SK-N-SH (cell line): ENCODE measurements at regions not wholly inside any gene's neighbourhood (a gene's known extent, or its start where the extent isn't known, plus 50 kb on each side); places are given as distances from the start of the nearest gene placed in this dataset.

Experiments used
- CTCF ChIA-PET: fragments of 300-600, 350-600 bp; formaldehyde crosslinking; extraction: SDS; loops from one replicate; lab custom pipeline; 2021; lab: Yijun Ruan, JAX
- POLR2A ChIA-PET: fragments of 350-600 bp; sonication (Branson Sonifier 250); formaldehyde crosslinking; extraction: SDS; loops from one replicate; lab custom pipeline; 2020; ENCODE audit warnings: antibody characterized with exemption, inconsistent platforms; lab: Yijun Ruan, JAX
- DNase-seq: peaks from one replicate; pipeline ENCODE4 v3.0.0; 2012
- H2AFZ ChIP-seq: fragments of 200-600 bp; sonication (generic); 2 replicates; pipeline ENCODE4 v1.8.1; 2016; ENCODE audit warnings: antibody characterized with exemption, mild to moderate bottlenecking, low read depth
- H3F3A ChIP-seq: fragments of 200-600 bp; sonication (generic); replicated peaks from 2 replicates; pipeline ENCODE3; 2016; ENCODE audit warnings: antibody characterized with exemption, mild to moderate bottlenecking; ENCODE audit not compliant: insufficient read depth
- H3K27ac ChIP-seq, 2 experiments: fragments of 200-500 bp in 1 of 2; fragments of 200-600 bp in 1 of 2; sonication (Bioruptor generic) in 1 of 2; sonication (generic), shearing (Covaris generic) in 1 of 2; 2 replicates each; pipeline versions ENCODE4 v1.5.1 to v1.6.1; 2014 to 2016; ENCODE audit warnings: low read depth in 2 of 2, inconsistent platforms in 1 of 2, low read length in 1 of 2, mild to moderate bottlenecking in 1 of 2, mixed read lengths in 1 of 2
- H3K27me3 ChIP-seq: fragments of 200-600 bp; sonication (generic), shearing (Covaris generic); 2 replicates; pipeline ENCODE4 v1.6.1; 2016; ENCODE audit warnings: mixed run types; ENCODE audit not compliant: insufficient read depth
- H3K36me3 ChIP-seq, 2 experiments: fragments of 200-500 bp in 1 of 2; fragments of 200-600 bp in 1 of 2; sonication (Bioruptor generic) in 1 of 2; sonication (generic) in 1 of 2; replicated peaks in 1 of 2; 2 replicates each; pipeline versions ENCODE3 to v1.5.1; 2014 to 2016; ENCODE audit warnings: low read length in 1 of 2, mild to moderate bottlenecking in 1 of 2; ENCODE audit not compliant: insufficient read depth in 2 of 2, control insufficient read depth in 1 of 2
- H3K4me1 ChIP-seq, 2 experiments: fragments of 200-500 bp in 1 of 2; fragments of 200-600 bp in 1 of 2; sonication (Bioruptor generic) in 1 of 2; sonication (generic), shearing (Covaris generic) in 1 of 2; 2 replicates each; pipeline versions ENCODE4 v1.5.1 to v1.6.1; 2014 to 2016; ENCODE audit warnings: low read depth in 1 of 2, low read length in 1 of 2, mixed run types in 1 of 2; ENCODE audit not compliant: insufficient read depth in 2 of 2, control insufficient read depth in 1 of 2
- H3K4me2 ChIP-seq: fragments of 200-600 bp; sonication (generic), shearing (Covaris generic); 2 replicates; pipeline ENCODE4 v1.6.1; 2017; ENCODE audit warnings: mixed run types
- H3K4me3 ChIP-seq, 2 experiments: fragments of 200-500 bp in 1 of 2; fragments of 200-600 bp in 1 of 2; sonication (Bioruptor generic) in 1 of 2; sonication (generic), shearing (Covaris generic) in 1 of 2; 2 replicates each; pipeline versions ENCODE4 v1.5.1 to v1.8.1; 2014 to 2016; ENCODE audit warnings: low read depth in 2 of 2, inconsistent platforms in 1 of 2, low read length in 1 of 2, mild to moderate bottlenecking in 1 of 2, mixed read lengths in 1 of 2, moderate library complexity in 1 of 2
- H3K79me2 ChIP-seq: fragments of 200-600 bp; sonication (generic); 2 replicates; pipeline ENCODE4 v1.8.1; 2017; ENCODE audit warnings: mild to moderate bottlenecking; ENCODE audit not compliant: insufficient read depth
- H3K9ac ChIP-seq: fragments of 200-600 bp; sonication (generic); 2 replicates; pipeline ENCODE4 v1.6.1; 2017; ENCODE audit warnings: mixed run types
- H3K9me2 ChIP-seq: fragments of 200-600 bp; sonication (generic); 2 replicates; pipeline ENCODE4 v1.6.1; 2017; ENCODE audit warnings: mixed run types
- H3K9me3 ChIP-seq: fragments of 200-600 bp; sonication (generic); 2 replicates; pipeline ENCODE4 v1.6.1; 2017; ENCODE audit warnings: mixed run types, mild to moderate bottlenecking, moderate library complexity
- H4K20me1 ChIP-seq: fragments of 200-600 bp; sonication (generic); 2 replicates; pipeline ENCODE4 v1.6.1; 2017; ENCODE audit warnings: mild to moderate bottlenecking, mixed run types; ENCODE audit not compliant: insufficient read depth
- ELF1 ChIP-seq: IDR thresholded peaks from 2 replicates; pipeline ENCODE4 v1.4.0; 2012
- EP300 ChIP-seq, 2 experiments: IDR thresholded peaks; 2 replicates each; pipeline versions ENCODE4 v1.4.0 to v1.6.1; 2012; ENCODE audit warnings: borderline replicate concordance in 1 of 2, low read depth in 1 of 2, low read length in 1 of 2
- FOSL2 ChIP-seq: IDR thresholded peaks from 2 replicates; pipeline ENCODE4 v1.4.0; 2012; ENCODE audit warnings: low read depth, mild to moderate bottlenecking, moderate library complexity, borderline replicate concordance
- FOXJ3 ChIP-seq: sonication (generic); formaldehyde crosslinking; IDR thresholded peaks from 2 replicates; pipeline ENCODE4 v1.5.1; 2020; ENCODE audit warnings: mild to moderate bottlenecking, missing genetic modification reagents
- GABPA ChIP-seq: IDR thresholded peaks from 2 replicates; pipeline ENCODE4 v1.4.0; 2012; ENCODE audit warnings: low read depth, mild to moderate bottlenecking
- GATA2 ChIP-seq: sonication (generic); formaldehyde crosslinking; IDR thresholded peaks from 2 replicates; pipeline ENCODE4 v1.5.0; 2020; ENCODE audit warnings: mild to moderate bottlenecking, missing genetic modification reagents
- MXI1 ChIP-seq: IDR thresholded peaks from 2 replicates; pipeline ENCODE4 v1.6.1; 2012; ENCODE audit warnings: mild to moderate bottlenecking, low read depth, low read length, improper control_type of control experiment
- POLR2AphosphoS5 ChIP-seq: IDR thresholded peaks from 2 replicates; pipeline ENCODE4 v1.6.1; 2012; ENCODE audit warnings: low read depth, low read length
- RCOR1 ChIP-seq: fragments of 150-350 bp; IDR thresholded peaks from 2 replicates; pipeline ENCODE4 v1.6.1; 2017; ENCODE audit warnings: antibody characterized with exemption, low read length
- RXRA ChIP-seq: IDR thresholded peaks from 2 replicates; pipeline ENCODE4 v1.4.0; 2012; ENCODE audit warnings: low read depth, mild to moderate bottlenecking, borderline replicate concordance
- SIN3A ChIP-seq: IDR thresholded peaks from 2 replicates; pipeline ENCODE4 v1.6.1; 2012; ENCODE audit warnings: low read depth, mild to moderate bottlenecking, low read length, moderate library complexity, borderline replicate concordance
- SMC3 ChIP-seq: IDR thresholded peaks from 2 replicates; pipeline ENCODE4 v1.6.1; 2012; ENCODE audit warnings: low read depth, low read length, improper control_type of control experiment
- TAF1 ChIP-seq: IDR thresholded peaks from 2 replicates; pipeline ENCODE4 v1.6.1; 2012; ENCODE audit warnings: low read depth, mild to moderate bottlenecking, low read length, moderate library complexity, borderline replicate concordance
- TEAD4 ChIP-seq: IDR thresholded peaks from 2 replicates; pipeline ENCODE4 v1.4.0; 2012; ENCODE audit warnings: mild to moderate bottlenecking, borderline replicate concordance; ENCODE audit not compliant: insufficient read depth
- WGBS: methylation state at CpG from one replicate; pipeline ENCODE4 v1.1.6; 2017; ENCODE audit warnings: low lambda C conversion rate; 5-methylcytosine and 5-hydroxymethylcytosine counted together
- TF ChIP-seq, protein P1 (sequence below): IDR thresholded peaks from 2 replicates; pipeline ENCODE4; 2012
- TF ChIP-seq, protein P2 (sequence below): IDR thresholded peaks from 2 replicates; pipeline ENCODE4 v1.4.0; 2012; ENCODE audit warnings: low read depth, borderline replicate concordance

DNA sequence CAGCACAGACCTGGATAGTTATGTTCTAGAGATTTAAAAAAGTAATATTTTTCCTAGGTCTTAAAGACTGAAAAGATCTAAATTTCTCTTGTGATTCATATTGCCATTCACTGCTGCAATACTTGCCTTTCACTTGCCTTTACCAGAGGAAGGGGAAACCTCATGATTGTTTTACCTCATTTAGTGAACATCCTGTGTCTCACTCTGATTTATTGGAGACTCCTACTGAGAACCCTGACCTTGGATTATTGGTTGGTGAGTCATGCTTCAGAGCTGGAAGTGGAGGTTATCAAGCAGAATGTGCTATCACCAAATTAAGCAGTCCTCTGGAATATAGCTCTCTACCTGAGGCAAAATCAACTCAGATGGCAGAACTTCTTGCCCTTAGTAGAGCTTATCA, 500.5 kb downstream of the TSN start:
- H3K4me2 ChIP-seq = no peak overlapping the region
- no peaks in the 10 kb centered on the region for H3K9me2 ChIP-seq
- H3K4me3 ChIP-seq = no peak overlapping the region
- no peak overlapping the region for H3K27ac ChIP-seq
- no peaks in the 10 kb centered on the region for H3F3A ChIP-seq
- DNase-seq = no peak
- H3K9me3 ChIP-seq = no peaks in the 10 kb centered on the region; the same call in 1 of the 2 replicates
- H3K9ac ChIP-seq = no peak overlapping the region
- no peaks in the 10 kb centered on the region for H3K4me1 ChIP-seq
- H3K27me3 ChIP-seq = no peaks in the 10 kb centered on the region
- H3K36me3 ChIP-seq = no peaks in the 10 kb centered on the region
- no peaks in the 10 kb centered on the region for H3K79me2 ChIP-seq
- no peaks in the 10 kb centered on the region for H4K20me1 ChIP-seq
- ChIA-PET CTCF (interaction anchor here (1.0 to 1.4 kb wide), 2 partner anchors 11 to 19 kb away, joined by 3 read pairs; no protein-coding TSS in a partner anchor), POLR2A (no interaction called here)
- H2AFZ ChIP-seq = no peak overlapping the region
- TF ChIP-seq EP300 (IDR thresholded peaks at IDR 0.05; ENCODE audit: borderline replicate concordance in 1 of 2, low read depth in 1 of 2, low read length in 1 of 2) (no peak), SIN3A (no peak), SMC3 (no peak), TEAD4 (no peak), GATA2 (CRISPR knock-in tag) (no peak), RXRA (no peak), GABPA (no peak)

DNA sequence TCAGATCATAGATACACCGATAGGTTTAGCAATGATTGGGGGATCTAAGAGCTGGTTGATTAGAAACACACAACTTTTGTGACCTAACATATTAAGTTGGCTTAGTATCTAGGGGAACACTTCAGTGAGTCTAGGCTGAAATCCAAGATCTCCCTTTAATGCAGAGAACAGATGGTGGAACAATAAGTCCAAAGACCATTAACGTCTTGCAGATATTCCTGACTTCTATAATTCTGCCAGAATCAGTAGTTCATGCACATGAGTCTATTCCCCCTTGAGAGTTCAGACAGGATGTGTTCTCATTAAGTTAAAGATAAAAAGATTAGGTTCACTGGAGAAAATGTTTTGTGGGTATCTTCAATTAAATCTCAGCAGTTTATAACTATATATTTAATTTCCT, 506.5 kb downstream of the TSN start:
- Histone ChIP-seq H3F3A (no peaks in the 10 kb centered on the region), H3K4me2 (no peak overlapping the region), H3K9ac (no peak overlapping the region), H3K27ac (no peak overlapping the region), H3K4me1 (no peaks in the 10 kb centered on the region; a peak in 1 of 4 replicates)
- CTCF ChIA-PET = no interaction called here
- DNase-seq = no peak
- TF ChIP-seq FOXJ3 (CRISPR knock-in tag) (no peak), ELF1 (no peak), TAF1 (no peak), MXI1 (no peak), FOSL2 (no peak), RCOR1 (no peak), POLR2AphosphoS5 (no peak)
- TF ChIP-seq, protein P1, sequence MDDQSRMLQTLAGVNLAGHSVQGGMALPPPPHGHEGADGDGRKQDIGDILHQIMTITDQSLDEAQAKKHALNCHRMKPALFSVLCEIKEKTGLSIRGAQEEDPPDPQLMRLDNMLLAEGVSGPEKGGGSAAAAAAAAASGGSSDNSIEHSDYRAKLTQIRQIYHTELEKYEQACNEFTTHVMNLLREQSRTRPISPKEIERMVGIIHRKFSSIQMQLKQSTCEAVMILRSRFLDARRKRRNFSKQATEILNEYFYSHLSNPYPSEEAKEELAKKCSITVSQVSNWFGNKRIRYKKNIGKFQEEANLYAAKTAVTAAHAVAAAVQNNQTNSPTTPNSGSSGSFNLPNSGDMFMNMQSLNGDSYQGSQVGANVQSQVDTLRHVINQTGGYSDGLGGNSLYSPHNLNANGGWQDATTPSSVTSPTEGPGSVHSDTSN = no peak
- TF ChIP-seq, protein P2, sequence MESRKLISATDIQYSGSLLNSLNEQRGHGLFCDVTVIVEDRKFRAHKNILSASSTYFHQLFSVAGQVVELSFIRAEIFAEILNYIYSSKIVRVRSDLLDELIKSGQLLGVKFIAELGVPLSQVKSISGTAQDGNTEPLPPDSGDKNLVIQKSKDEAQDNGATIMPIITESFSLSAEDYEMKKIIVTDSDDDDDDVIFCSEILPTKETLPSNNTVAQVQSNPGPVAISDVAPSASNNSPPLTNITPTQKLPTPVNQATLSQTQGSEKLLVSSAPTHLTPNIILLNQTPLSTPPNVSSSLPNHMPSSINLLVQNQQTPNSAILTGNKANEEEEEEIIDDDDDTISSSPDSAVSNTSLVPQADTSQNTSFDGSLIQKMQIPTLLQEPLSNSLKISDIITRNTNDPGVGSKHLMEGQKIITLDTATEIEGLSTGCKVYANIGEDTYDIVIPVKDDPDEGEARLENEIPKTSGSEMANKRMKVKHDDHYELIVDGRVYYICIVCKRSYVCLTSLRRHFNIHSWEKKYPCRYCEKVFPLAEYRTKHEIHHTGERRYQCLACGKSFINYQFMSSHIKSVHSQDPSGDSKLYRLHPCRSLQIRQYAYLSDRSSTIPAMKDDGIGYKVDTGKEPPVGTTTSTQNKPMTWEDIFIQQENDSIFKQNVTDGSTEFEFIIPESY = no peak
- TF ChIP-seq, all 33 proteins: peak for 0
- Histone ChIP-seq H3K79me2 (no peaks in the 10 kb centered on the region), H3K4me3 (no peak overlapping the region), H4K20me1 (no peaks in the 10 kb centered on the region), H3K36me3 (no peaks in the 10 kb centered on the region), H2AFZ (no peak overlapping the region), H3K9me3 (no peaks in the 10 kb centered on the region; the same call in 1 of the 2 replicates), H3K27me3 (no peaks in the 10 kb centered on the region), H3K9me2 (no peaks in the 10 kb centered on the region)
- POLR2A ChIA-PET = no interaction called here
- WGBS = 11% methylated on average over 2 of the region's 2 CpGs
